Neutrophil (primary cell): ENCODE measurements at regions not wholly inside any gene's neighbourhood (a gene's known extent, or its start where the extent isn't known, plus 50 kb on each side); places are given as distances from the start of the nearest gene placed in this dataset.

Experiments
- H3K27ac ChIP-seq: fragments of 200-600 bp; sonication (generic); 2 replicates; pipeline ENCODE4 v1.5.1; 2016; ENCODE audit warnings: mild to moderate bottlenecking, moderate library complexity
- H3K27me3 ChIP-seq: fragments of 200-600 bp; sonication (generic); 2 replicates; pipeline ENCODE4 v1.6.0; 2016; ENCODE audit warnings: mild to moderate bottlenecking
- H3K36me3 ChIP-seq: fragments of 200-600 bp; sonication (generic); 2 replicates; pipeline ENCODE4 v1.5.1; 2017
- H3K4me1 ChIP-seq, 2 experiments: fragments of 200-600 bp in 1 of 2; sonication (generic) in 1 of 2; 1 replicate in 1 of 2; 2 replicates in 1 of 2; pipeline versions ENCODE4 v1.5.1 to v1.6.1; 2013 to 2016; ENCODE audit warnings: low read depth in 1 of 2, low read length in 1 of 2, mild to moderate bottlenecking in 1 of 2, moderate library complexity in 1 of 2; ENCODE audit not compliant: control insufficient read depth in 1 of 2, insufficient read depth in 1 of 2
- H3K4me3 ChIP-seq, 2 experiments: fragments of 200-600 bp in 1 of 2; sonication (generic) in 1 of 2; 1 replicate in 1 of 2; 2 replicates in 1 of 2; pipeline ENCODE4 v1.5.1; 2013 to 2016; ENCODE audit warnings: low read depth in 1 of 2, low read length in 1 of 2, mild to moderate bottlenecking in 1 of 2, moderate library complexity in 1 of 2
- H3K9me3 ChIP-seq: fragments of 200-600 bp; sonication (generic); 2 replicates; pipeline ENCODE4 v1.5.1; 2016
- CTCF ChIP-seq: fragments of 200-600 bp; sonication (generic); IDR thresholded peaks from 2 replicates; pipeline ENCODE4 v1.5.1; 2016; ENCODE audit warnings: antibody characterized with exemption

GRCh38 chr10:78254013-78254412 lies 220.3 kb downstream of the RPS24 start:
- Histone ChIP-seq H3K4me1 (peaks cover 98 to 99% of the 10 kb centered on the region in 2 experiments), H3K4me3 (no peak overlapping the region), H3K9me3 (no peaks in the 10 kb centered on the region), H3K27me3 (no peaks in the 10 kb centered on the region), H3K36me3 (no peaks in the 10 kb centered on the region), H3K27ac (peak overlapping the region; percentile 88)
- no peak for TF ChIP-seq CTCF

- TF ChIP-seq CTCF = no peak
- Histone ChIP-seq H3K4me3 (peak overlapping the region in 1 of 2 experiments; percentile 19), H3K36me3 (no peaks in the 10 kb centered on the region), H3K9me3 (no peaks in the 10 kb centered on the region), H3K27me3 (no peaks in the 10 kb centered on the region), H3K4me1 (peaks cover 98 to 99% of the 10 kb centered on the region in 2 experiments), H3K27ac (peak overlapping the region; percentile 88)
Measured at GRCh38 chr10:78255214-78255613, 221.6 kb downstream of the RPS24 start.

GRCh38 chr10:78255796-78256638 lies 222.4 kb downstream of the RPS24 start:
- Histone ChIP-seq H3K27ac (peak overlapping the region; percentile 88), H3K27me3 (no peaks in the 10 kb centered on the region), H3K4me1 (peaks cover 96% of the 10 kb centered on the region in 2 experiments), H3K36me3 (no peaks in the 10 kb centered on the region), H3K4me3 (peak overlapping the region; percentile 3 to 19), H3K9me3 (no peaks in the 10 kb centered on the region)
- no peak for TF ChIP-seq CTCF

- peak overlapping the region; percentile 88 for H3K27ac ChIP-seq
- H3K27me3 ChIP-seq = no peaks in the 10 kb centered on the region
- H3K4me3 ChIP-seq = peak overlapping the region in 1 of 2 experiments; percentile 38
- H3K9me3 ChIP-seq = no peaks in the 10 kb centered on the region
- no peak for TF ChIP-seq CTCF
- H3K36me3 ChIP-seq = no peaks in the 10 kb centered on the region
- peaks cover 71 to 72% of the 10 kb centered on the region in 2 experiments for H3K4me1 ChIP-seq
Measured at GRCh38 chr10:78258323-78259030, 224.8 kb downstream of the RPS24 start.

GRCh38 chr10:78259391-78259790 lies 225.7 kb downstream of the RPS24 start:
- Histone ChIP-seq H3K27me3 (no peaks in the 10 kb centered on the region), H3K27ac (peak overlapping the region; percentile 88), H3K36me3 (no peaks in the 10 kb centered on the region), H3K9me3 (no peaks in the 10 kb centered on the region), H3K4me3 (peak overlapping the region; percentile 6 to 38), H3K4me1 (peaks cover 62 to 63% of the 10 kb centered on the region in 2 experiments)
- TF ChIP-seq CTCF = no peak
